Vagina (tissue), 2 donors: ENCODE measurements at regions not wholly inside any gene's neighbourhood (a gene's known extent, or its start where the extent isn't known, plus 50 kb on each side); places are given as distances from the start of the nearest gene placed in this dataset.

Experiments used
- POLR2A ChIP-seq, 2 donors: fragments of 450-650 bp; IDR thresholded peaks; one replicate each; pipeline ENCODE4 v1.6.1; 2017; ENCODE audit warnings: antibody characterized with exemption in 2 of 2, mild to moderate bottlenecking in 2 of 2, moderate library complexity in 2 of 2
- TF ChIP-seq, protein P1 (sequence below), 3 experiments: fragments of 450-650 bp in 2 of 3; fragments of 200-600 bp in 1 of 3; sonication (generic) in 1 of 3; IDR thresholded peaks; one replicate each; pipeline ENCODE4 v1.5.1; 2017 to 2019; ENCODE audit warnings: antibody characterized with exemption in 3 of 3, mild to moderate bottlenecking in 2 of 3, moderate library complexity in 2 of 3

DNA sequence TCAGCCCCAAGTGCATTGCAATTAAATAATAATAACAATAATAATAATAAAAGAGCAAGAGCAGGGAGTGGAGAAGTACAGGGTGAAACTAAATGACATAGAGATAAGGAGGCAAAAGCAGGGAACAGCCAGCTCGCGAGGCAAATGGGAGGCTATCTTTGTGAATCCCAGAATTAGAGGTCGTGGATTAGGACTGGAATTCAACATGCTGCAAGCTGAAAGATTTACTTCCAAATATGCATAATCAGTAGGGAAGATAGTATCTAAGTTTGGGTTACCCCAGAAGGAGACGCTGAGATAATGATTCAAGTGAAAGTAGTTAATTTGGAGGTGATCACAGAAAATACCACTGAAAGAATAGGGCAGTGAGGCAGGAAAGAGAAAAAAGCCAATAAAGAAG lies 119.4 kb upstream of the UBE2E2 start:
- no peak for TF ChIP-seq POLR2A (IDR thresholded peaks at IDR 0.05)
- TF ChIP-seq, protein P1, sequence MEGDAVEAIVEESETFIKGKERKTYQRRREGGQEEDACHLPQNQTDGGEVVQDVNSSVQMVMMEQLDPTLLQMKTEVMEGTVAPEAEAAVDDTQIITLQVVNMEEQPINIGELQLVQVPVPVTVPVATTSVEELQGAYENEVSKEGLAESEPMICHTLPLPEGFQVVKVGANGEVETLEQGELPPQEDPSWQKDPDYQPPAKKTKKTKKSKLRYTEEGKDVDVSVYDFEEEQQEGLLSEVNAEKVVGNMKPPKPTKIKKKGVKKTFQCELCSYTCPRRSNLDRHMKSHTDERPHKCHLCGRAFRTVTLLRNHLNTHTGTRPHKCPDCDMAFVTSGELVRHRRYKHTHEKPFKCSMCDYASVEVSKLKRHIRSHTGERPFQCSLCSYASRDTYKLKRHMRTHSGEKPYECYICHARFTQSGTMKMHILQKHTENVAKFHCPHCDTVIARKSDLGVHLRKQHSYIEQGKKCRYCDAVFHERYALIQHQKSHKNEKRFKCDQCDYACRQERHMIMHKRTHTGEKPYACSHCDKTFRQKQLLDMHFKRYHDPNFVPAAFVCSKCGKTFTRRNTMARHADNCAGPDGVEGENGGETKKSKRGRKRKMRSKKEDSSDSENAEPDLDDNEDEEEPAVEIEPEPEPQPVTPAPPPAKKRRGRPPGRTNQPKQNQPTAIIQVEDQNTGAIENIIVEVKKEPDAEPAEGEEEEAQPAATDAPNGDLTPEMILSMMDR (IDR thresholded peaks at IDR 0.05): no peak
